Activated CD8-positive, alpha-beta memory T cell treated with anti-CD3 and anti-CD28 coated beads for 24 hours (primary cell): ENCODE measurements at regions not wholly inside any gene's neighbourhood (a gene's known extent, or its start where the extent isn't known, plus 50 kb on each side); places are given as distances from the start of the nearest gene placed in this dataset.

Experiments used
- DNase-seq: peaks from one replicate; pipeline ENCODE4 v3.0.0-alpha.2; 2020

- no peak for DNase-seq
These were observed 61.2 kb upstream of the MPHOSPH6 start for GRCh38 chr16:82231008-82231787.

DNA sequence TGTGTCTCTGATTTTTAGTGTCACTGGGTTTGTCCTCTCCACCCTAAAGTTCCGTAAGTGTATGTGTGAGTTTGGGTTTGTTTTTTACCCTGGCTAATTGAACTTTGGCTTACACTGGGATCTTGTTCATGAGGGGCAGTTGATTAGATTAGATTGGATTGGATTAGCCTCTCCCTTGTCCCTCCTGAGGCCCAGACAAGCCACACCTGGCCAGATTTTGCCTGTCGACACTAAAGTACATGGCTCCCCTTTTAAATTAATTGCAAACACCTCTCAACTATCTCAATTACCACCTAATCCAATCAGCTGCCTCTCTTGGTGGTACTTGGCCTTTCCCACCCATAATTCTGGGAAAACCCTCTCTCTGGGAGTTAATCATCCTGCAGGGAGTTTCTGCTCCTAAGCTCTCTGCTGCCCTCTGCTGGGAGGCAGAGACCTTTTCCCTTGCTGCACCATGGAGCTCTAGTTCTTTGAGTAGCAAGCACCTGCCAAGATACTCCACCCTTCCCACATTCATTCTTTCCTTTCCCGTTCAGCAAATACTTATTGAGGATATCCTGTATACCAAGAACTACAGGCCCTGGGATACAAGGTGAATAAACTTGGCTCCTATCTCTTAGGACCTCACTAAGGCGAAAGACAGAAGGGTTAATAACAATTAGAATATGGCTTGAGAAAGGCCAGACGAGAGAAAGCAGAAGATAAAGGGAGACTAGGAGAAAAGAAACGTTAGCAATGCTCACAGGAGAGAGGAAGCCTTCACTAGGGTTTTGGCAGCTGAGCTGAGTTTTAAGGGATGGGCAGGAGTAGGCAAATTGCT lies 60.0 kb upstream of the MPHOSPH6 start:
- DNase-seq = peak; percentile 81

DNA sequence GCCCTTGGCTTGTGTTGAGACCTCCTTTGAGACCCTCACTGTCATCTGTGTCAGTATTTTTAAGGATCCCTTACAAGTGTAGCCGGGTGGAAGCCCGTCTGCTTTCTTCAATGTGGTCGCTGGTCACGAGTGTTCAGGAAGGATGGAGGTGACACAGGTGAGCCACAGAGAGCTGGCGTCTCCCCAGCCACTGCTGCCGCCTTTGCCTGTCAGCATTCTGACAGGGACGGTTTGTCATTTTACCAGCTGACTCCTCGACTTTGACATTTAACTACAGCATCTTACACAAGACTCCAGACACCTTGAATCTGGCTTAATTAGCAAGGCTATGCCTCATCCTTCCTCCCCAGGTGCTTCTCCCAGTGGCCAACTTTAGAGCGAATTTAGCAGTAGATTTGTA lies 56.3 kb upstream of the MPHOSPH6 start:
- no peak for DNase-seq

DNA sequence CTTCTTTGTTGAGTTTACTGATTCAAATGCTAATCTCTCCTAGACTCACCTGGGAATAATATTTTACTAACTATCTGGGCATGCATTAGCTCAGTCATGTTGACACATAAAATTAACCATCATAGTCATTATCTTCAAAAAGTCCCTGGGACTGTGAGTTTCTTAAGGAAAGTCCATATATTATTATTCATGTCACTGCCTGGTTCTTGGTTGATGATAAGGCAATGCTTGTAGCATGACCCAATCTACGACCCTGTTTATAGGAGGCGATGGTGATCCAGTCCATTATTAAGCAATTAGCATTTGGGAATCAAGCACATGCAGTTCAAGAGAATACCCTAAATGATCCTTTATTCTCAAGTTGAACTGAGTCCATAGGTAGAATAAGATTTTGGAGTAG lies 54.8 kb upstream of the MPHOSPH6 start:
- DNase-seq = no peak

DNA sequence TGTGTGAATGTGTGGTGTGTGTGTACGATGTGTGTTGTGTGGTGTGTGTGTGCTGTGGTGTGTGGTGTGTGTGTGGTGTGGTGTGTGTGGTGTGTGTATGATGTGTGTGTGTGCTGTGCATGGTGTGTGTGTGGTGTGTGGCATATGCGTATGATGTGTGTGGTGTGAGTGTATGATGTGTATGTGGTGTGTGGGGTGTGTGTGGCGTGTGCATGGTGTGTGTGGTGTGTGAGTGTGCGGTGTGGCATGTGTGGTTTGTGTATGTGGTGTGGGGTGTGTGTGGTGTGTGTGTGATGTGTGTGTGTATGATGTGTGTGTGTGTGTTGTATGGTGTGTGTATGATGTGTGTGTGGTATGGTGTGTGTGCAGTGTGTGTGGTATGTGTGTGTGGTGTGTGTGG lies 50.5 kb upstream of the MPHOSPH6 start:
- DNase-seq = no peak
